AG09309 (cell line): ENCODE measurements at regions not wholly inside any gene's neighbourhood (a gene's known extent, or its start where the extent isn't known, plus 50 kb on each side); places are given as distances from the start of the nearest gene placed in this dataset.

Source experiments
- DNase-seq: peaks from one replicate; pipeline ENCODE4 v3.0.0-alpha.2; 2010; ENCODE audit warnings: low read depth
- H3K4me3 ChIP-seq: 2 replicates; pipeline ENCODE4 v1.5.1; 2011; ENCODE audit warnings: mild to moderate bottlenecking, low read depth, low read length, moderate library complexity; ENCODE audit not compliant: control insufficient read depth
- CTCF ChIP-seq: IDR thresholded peaks from 2 replicates; pipeline ENCODE4 v1.5.1; 2011; ENCODE audit warnings: mild to moderate bottlenecking, low read depth, low read length, inconsistent platforms; ENCODE audit not compliant: insufficient read depth, control insufficient read depth; ENCODE audit errors: missing control alignments

DNA sequence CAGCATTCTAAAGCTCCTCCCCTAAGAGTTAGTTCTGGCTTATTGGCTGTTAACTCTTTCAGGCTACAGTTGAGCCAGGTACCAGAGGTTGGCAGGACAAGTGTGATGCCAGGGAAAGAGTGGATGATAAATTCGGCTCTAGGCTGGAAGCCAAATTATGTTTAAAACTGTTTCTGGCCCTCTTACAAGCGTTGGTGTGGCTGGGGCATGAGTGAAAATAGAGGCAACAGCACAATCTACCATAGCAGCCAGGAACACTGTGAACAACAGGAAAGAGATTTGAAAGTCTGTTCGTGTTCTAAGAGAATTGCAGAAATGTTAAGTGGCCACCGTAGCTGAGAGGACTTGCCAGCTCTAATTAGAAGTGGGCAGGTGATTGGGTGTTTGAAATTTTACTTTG lies 84.2 kb downstream of the CDC7 start:
- H3K4me3 ChIP-seq: no peak overlapping the region
- TF ChIP-seq CTCF: no peak
- DNase-seq: no peak

GRCh38 chr1:91585502-91585901 lies 84.9 kb downstream of the CDC7 start:
- no peak for DNase-seq
- no peak for TF ChIP-seq CTCF

GRCh38 chr1:91585982-91586381 lies 85.3 kb downstream of the CDC7 start:
- DNase-seq: no peak
- no peak for TF ChIP-seq CTCF
- no peak overlapping the region for H3K4me3 ChIP-seq

More at GRCh38 chr1:91585502-91585901, 84.9 kb downstream of the CDC7 start:
- no peak overlapping the region for H3K4me3 ChIP-seq

DNA sequence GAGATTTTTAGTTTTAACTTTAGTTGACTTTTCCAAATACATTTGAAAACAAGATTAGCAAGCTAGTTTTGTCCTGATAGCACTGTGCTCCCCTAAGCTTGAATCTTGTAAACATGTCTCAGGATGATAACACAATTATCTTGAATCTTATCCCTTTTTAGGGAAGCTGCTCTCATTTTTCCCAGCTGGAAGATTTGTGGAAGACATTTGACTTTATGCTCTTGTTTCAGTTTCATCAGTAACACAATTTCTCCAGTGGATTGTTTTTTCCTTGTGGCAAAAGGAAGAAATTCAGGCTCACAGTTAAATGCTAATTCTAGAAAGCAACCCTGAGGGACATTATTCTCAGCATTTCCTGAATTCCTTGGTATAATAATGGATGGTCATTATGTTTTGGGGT lies 88.8 kb downstream of the CDC7 start:
- H3K4me3 ChIP-seq: no peak overlapping the region
- TF ChIP-seq CTCF: no peak
- no peak for DNase-seq

DNA sequence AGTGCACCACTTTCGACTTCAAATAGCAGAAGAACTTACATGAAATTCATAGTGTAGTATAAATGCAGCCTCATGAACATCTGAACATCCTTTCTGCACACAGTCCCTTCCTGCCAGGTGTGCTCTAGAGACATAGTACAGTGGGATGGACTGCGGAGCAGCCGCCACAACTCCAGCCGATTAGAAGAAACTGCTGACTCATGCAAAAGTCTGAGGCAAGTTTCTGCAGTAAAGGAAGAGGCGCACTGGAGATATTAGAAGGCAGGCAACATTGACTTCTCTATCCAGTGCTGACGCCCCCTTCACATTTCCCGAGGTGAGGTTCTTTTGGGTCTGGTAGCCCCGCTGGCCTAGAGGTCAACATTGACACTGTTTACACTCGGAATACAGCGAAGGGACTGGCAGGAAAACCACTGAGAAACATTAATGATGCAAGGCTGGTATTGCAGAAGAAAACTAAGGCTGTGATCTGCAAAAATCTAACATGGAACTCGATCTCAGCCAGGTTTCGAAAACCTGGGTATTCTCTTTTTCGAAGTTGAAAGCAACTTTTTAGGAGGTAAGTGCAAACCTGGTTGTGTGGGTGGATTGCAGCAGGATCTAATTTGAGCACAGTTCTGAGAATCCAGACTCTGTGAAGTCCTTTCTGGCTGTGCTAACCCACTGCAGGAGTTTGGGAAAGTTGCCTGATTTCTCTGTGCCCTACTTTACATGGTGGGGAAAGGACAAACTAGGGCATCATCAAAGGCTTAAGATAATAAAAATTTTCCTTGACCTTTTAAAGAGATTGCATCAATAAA lies 90.7 kb downstream of the CDC7 start:
- TF ChIP-seq CTCF: no peak
- H3K4me3 ChIP-seq: no peak overlapping the region
- no peak for DNase-seq

DNA sequence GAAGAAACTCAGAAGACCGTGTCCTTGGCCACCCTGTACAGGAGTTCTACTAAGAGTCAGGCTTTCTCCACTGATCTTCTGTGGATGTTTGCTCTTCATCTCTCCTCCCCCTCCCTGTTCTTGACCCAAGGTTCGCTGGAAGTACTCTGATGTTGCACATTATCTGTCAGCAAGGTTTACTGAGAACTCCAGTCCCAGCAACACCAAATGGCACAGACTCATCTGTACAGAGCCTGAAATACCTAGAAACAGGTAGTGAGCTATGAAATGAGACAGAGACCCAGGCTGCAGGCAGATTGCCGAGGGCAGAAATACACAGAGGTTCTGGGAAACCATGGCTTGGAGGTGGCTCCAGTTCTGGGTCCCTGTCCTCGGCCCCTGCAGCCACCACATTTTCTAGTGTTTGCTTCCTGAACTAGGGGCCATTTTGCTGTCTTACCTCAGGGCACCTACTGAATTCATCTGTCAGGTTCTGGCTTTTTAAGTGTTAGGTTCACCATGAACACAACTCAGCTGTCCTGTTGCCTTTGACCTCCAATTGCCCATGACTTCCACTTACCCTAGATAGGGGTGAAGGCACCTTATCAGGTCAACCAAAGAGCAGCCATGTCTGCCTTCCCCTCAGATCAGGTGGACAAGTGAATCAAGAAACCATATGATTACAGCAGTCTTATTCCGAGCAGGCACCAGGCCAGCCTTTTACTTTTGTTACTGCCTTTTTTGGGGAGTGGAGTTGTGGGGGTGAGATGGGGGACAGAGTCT lies 92.2 kb downstream of the CDC7 start:
- no peak overlapping the region for H3K4me3 ChIP-seq
- no peak for TF ChIP-seq CTCF
- DNase-seq: no peak
